ENCODE measurements at regions not wholly inside any gene's neighbourhood (a gene's known extent, or its start where the extent isn't known, plus 50 kb on each side); places are given as distances from the start of the nearest gene placed in this dataset.

- no peaks in the 10 kb centered on the region for H3K4me1 ChIP-seq (ENCODE audit: control insufficient read depth, insufficient read depth, low read depth, low read length)
- no peak for DNase-seq
- H2AFZ ChIP-seq (ENCODE audit: low read depth, low read length) = no peak overlapping the region
- no peak overlapping the region for H3K23ac ChIP-seq (ENCODE audit: low read length in 2 of 2)
- H2BK120ac ChIP-seq (ENCODE audit: low read depth, low read length) = no peak overlapping the region
- H3K9me3 ChIP-seq (ENCODE audit: control insufficient read depth, low read length) = no peaks in the 10 kb centered on the region
- no peak overlapping the region for H2BK5ac ChIP-seq (ENCODE audit: low read depth, low read length, poor library complexity, severe bottlenecking)
- no peak overlapping the region for H2AK5ac ChIP-seq (ENCODE audit: low read length, severe bottlenecking)
- H3K4ac ChIP-seq (ENCODE audit: low read depth in 1 of 2, low read length in 2 of 2) = no peak overlapping the region
- no peak overlapping the region for H3K4me2 ChIP-seq (ENCODE audit: low read length, poor library complexity, severe bottlenecking)
- H3K36me3 ChIP-seq (ENCODE audit: control insufficient read depth in 1 of 2, insufficient read depth in 2 of 2, low read depth in 1 of 2, low read length in 2 of 2) = no peaks in the 10 kb centered on the region
- 94% methylated on average over 5 of the region's 6 CpGs for WGBS
- H3K18ac ChIP-seq (ENCODE audit: low read depth in 1 of 2, low read length in 2 of 2) = no peak overlapping the region
- no peak overlapping the region for H3K14ac ChIP-seq (ENCODE audit: low read length in 2 of 2)
- no peak overlapping the region for H2BK15ac ChIP-seq (ENCODE audit: low read depth, poor library complexity, severe bottlenecking)
- H3K79me1 ChIP-seq (replicated peaks; ENCODE audit: low read length, poor library complexity, severe bottlenecking) = no peaks in the 10 kb centered on the region
- no peak overlapping the region for H3K27ac ChIP-seq (ENCODE audit: low read length, poor library complexity, severe bottlenecking)
- no peaks in the 10 kb centered on the region for H3K27me3 ChIP-seq (ENCODE audit: control insufficient read depth in 1 of 2, insufficient read depth in 1 of 2, low read length in 2 of 2)
- H2BK12ac ChIP-seq (ENCODE audit: low read length in 2 of 2) = no peak overlapping the region
- no peak overlapping the region for H3K9ac ChIP-seq (ENCODE audit: low read length)
- no peak overlapping the region for H3K4me3 ChIP-seq (ENCODE audit: insufficient read depth in 1 of 2, low read depth in 1 of 2, low read length in 2 of 2)
- H4K91ac ChIP-seq (ENCODE audit: low read length) = no peak overlapping the region
- H4K8ac ChIP-seq (ENCODE audit: low read length) = no peak overlapping the region
These were observed 120.9 kb upstream of the ZNF804B start for GRCh38 chr7:88638583-88638982.

- no peaks in the 10 kb centered on the region for H3K27me3 ChIP-seq (ENCODE audit: control insufficient read depth in 1 of 2, insufficient read depth in 1 of 2, low read length in 2 of 2)
These were observed 121.7 kb upstream of the ZNF804B start for GRCh38 chr7:88637795-88638194.

GRCh38 chr7:88635149-88635548, 124.4 kb upstream of the ZNF804B start:
- Histone ChIP-seq H2BK12ac (ENCODE audit: low read length in 2 of 2) (no peak overlapping the region), H3K14ac (ENCODE audit: low read length in 2 of 2) (no peak overlapping the region)

More at GRCh38 chr7:88637795-88638194, 121.7 kb upstream of the ZNF804B start:
- H3K18ac ChIP-seq (ENCODE audit: low read depth in 1 of 2, low read length in 2 of 2) = no peak overlapping the region
- H2AFZ ChIP-seq (ENCODE audit: low read depth, low read length) = no peak overlapping the region
- H3K9me3 ChIP-seq (ENCODE audit: control insufficient read depth, low read length) = no peaks in the 10 kb centered on the region
- H3K4me1 ChIP-seq (ENCODE audit: control insufficient read depth, insufficient read depth, low read depth, low read length) = no peaks in the 10 kb centered on the region
- no peak overlapping the region for H3K4me2 ChIP-seq (ENCODE audit: low read length, poor library complexity, severe bottlenecking)
- H3K9ac ChIP-seq (ENCODE audit: low read length) = no peak overlapping the region
- H2AK5ac ChIP-seq (ENCODE audit: low read length, severe bottlenecking) = no peak overlapping the region
- H3K36me3 ChIP-seq (ENCODE audit: control insufficient read depth in 1 of 2, insufficient read depth in 2 of 2, low read depth in 1 of 2, low read length in 2 of 2) = no peaks in the 10 kb centered on the region
- no peaks in the 10 kb centered on the region for H3K79me1 ChIP-seq (replicated peaks; ENCODE audit: low read length, poor library complexity, severe bottlenecking)
- no peak overlapping the region for H3K14ac ChIP-seq (ENCODE audit: low read length in 2 of 2)
- H3K27ac ChIP-seq (ENCODE audit: low read length, poor library complexity, severe bottlenecking) = no peak overlapping the region
- no peak overlapping the region for H2BK12ac ChIP-seq (ENCODE audit: low read length in 2 of 2)
- H2BK5ac ChIP-seq (ENCODE audit: low read depth, low read length, poor library complexity, severe bottlenecking) = no peak overlapping the region
- no peak overlapping the region for H4K8ac ChIP-seq (ENCODE audit: low read length)
- no peak overlapping the region for H2BK15ac ChIP-seq (ENCODE audit: low read depth, poor library complexity, severe bottlenecking)
- no peak overlapping the region for H3K4ac ChIP-seq (ENCODE audit: low read depth in 1 of 2, low read length in 2 of 2)
- H2BK120ac ChIP-seq (ENCODE audit: low read depth, low read length) = no peak overlapping the region
- no peak for DNase-seq
- no peak overlapping the region for H4K91ac ChIP-seq (ENCODE audit: low read length)
- H3K23ac ChIP-seq (ENCODE audit: low read length in 2 of 2) = no peak overlapping the region
- H3K4me3 ChIP-seq (ENCODE audit: insufficient read depth in 1 of 2, low read depth in 1 of 2, low read length in 2 of 2) = no peak overlapping the region

GRCh38 chr7:88629559-88629958, 129.9 kb upstream of the ZNF804B start:
- Histone ChIP-seq H3K18ac (ENCODE audit: low read depth in 1 of 2, low read length in 2 of 2) (no peak overlapping the region), H3K9me3 (ENCODE audit: control insufficient read depth, low read length) (no peaks in the 10 kb centered on the region), H3K27ac (ENCODE audit: low read length, poor library complexity, severe bottlenecking) (no peak overlapping the region), H2AFZ (ENCODE audit: low read depth, low read length) (no peak overlapping the region), H3K36me3 (ENCODE audit: control insufficient read depth in 1 of 2, insufficient read depth in 2 of 2, low read depth in 1 of 2, low read length in 2 of 2) (no peaks in the 10 kb centered on the region), H2BK5ac (ENCODE audit: low read depth, low read length, poor library complexity, severe bottlenecking) (no peak overlapping the region), H2BK15ac (ENCODE audit: low read depth, poor library complexity, severe bottlenecking) (no peak overlapping the region), H3K79me1 (replicated peaks; ENCODE audit: low read length, poor library complexity, severe bottlenecking) (no peaks in the 10 kb centered on the region), H3K27me3 (ENCODE audit: control insufficient read depth in 1 of 2, insufficient read depth in 1 of 2, low read length in 2 of 2) (no peaks in the 10 kb centered on the region), H3K4ac (ENCODE audit: low read depth in 1 of 2, low read length in 2 of 2) (no peak overlapping the region), H3K23ac (ENCODE audit: low read length in 2 of 2) (no peak overlapping the region), H2AK5ac (ENCODE audit: low read length, severe bottlenecking) (no peak overlapping the region), H3K4me3 (ENCODE audit: insufficient read depth in 1 of 2, low read depth in 1 of 2, low read length in 2 of 2) (no peak overlapping the region), H3K4me2 (ENCODE audit: low read length, poor library complexity, severe bottlenecking) (no peak overlapping the region), H4K91ac (ENCODE audit: low read length) (no peak overlapping the region), H2BK12ac (ENCODE audit: low read length in 2 of 2) (no peak overlapping the region), H2BK120ac (ENCODE audit: low read depth, low read length) (no peak overlapping the region), H4K8ac (ENCODE audit: low read length) (no peak overlapping the region), H3K9ac (ENCODE audit: low read length) (no peak overlapping the region), H3K4me1 (ENCODE audit: control insufficient read depth, insufficient read depth, low read depth, low read length) (no peaks in the 10 kb centered on the region), H3K14ac (ENCODE audit: low read length in 2 of 2) (no peak overlapping the region)
- no peak for DNase-seq
- WGBS = 73% methylated on average over 1 of the region's 1 CpG

More at GRCh38 chr7:88635149-88635548, 124.4 kb upstream of the ZNF804B start:
- no peak overlapping the region for H3K27ac ChIP-seq (ENCODE audit: low read length, poor library complexity, severe bottlenecking)
- H3K9ac ChIP-seq (ENCODE audit: low read length) = no peak overlapping the region
- H2BK15ac ChIP-seq (ENCODE audit: low read depth, poor library complexity, severe bottlenecking) = no peak overlapping the region
- H3K79me1 ChIP-seq (replicated peaks; ENCODE audit: low read length, poor library complexity, severe bottlenecking) = no peaks in the 10 kb centered on the region
- no peak overlapping the region for H2AFZ ChIP-seq (ENCODE audit: low read depth, low read length)
- no peak overlapping the region for H2BK5ac ChIP-seq (ENCODE audit: low read depth, low read length, poor library complexity, severe bottlenecking)
- H3K27me3 ChIP-seq (ENCODE audit: control insufficient read depth in 1 of 2, insufficient read depth in 1 of 2, low read length in 2 of 2) = no peaks in the 10 kb centered on the region
- H3K36me3 ChIP-seq (ENCODE audit: control insufficient read depth in 1 of 2, insufficient read depth in 2 of 2, low read depth in 1 of 2, low read length in 2 of 2) = no peaks in the 10 kb centered on the region
- no peak overlapping the region for H3K18ac ChIP-seq (ENCODE audit: low read depth in 1 of 2, low read length in 2 of 2)
- H2BK120ac ChIP-seq (ENCODE audit: low read depth, low read length) = no peak overlapping the region
- no peak overlapping the region for H3K23ac ChIP-seq (ENCODE audit: low read length in 2 of 2)
- H4K91ac ChIP-seq (ENCODE audit: low read length) = no peak overlapping the region
- no peak overlapping the region for H2AK5ac ChIP-seq (ENCODE audit: low read length, severe bottlenecking)
- no peak overlapping the region for H3K4me2 ChIP-seq (ENCODE audit: low read length, poor library complexity, severe bottlenecking)
- H3K4ac ChIP-seq (ENCODE audit: low read depth in 1 of 2, low read length in 2 of 2) = no peak overlapping the region
- no peak for DNase-seq
- no peak overlapping the region for H3K4me3 ChIP-seq (ENCODE audit: insufficient read depth in 1 of 2, low read depth in 1 of 2, low read length in 2 of 2)
- H4K8ac ChIP-seq (ENCODE audit: low read length) = no peak overlapping the region
- 38% methylated on average over 1 of the region's 1 CpG for WGBS
- no peaks in the 10 kb centered on the region for H3K9me3 ChIP-seq (ENCODE audit: control insufficient read depth, low read length)
- no peaks in the 10 kb centered on the region for H3K4me1 ChIP-seq (ENCODE audit: control insufficient read depth, insufficient read depth, low read depth, low read length)

All from mesenchymal stem cell (in vitro differentiated cells and primary cell).